ENCODE measurements at regions not wholly inside any gene's neighbourhood (a gene's known extent, or its start where the extent isn't known, plus 50 kb on each side); places are given as distances from the start of the nearest gene placed in this dataset.
"Not testable (repeated sequence)": the region's sequence is repeated elsewhere in the genome, so short reads cannot be mapped to it uniquely, and the experiment has no call there.

DNA sequence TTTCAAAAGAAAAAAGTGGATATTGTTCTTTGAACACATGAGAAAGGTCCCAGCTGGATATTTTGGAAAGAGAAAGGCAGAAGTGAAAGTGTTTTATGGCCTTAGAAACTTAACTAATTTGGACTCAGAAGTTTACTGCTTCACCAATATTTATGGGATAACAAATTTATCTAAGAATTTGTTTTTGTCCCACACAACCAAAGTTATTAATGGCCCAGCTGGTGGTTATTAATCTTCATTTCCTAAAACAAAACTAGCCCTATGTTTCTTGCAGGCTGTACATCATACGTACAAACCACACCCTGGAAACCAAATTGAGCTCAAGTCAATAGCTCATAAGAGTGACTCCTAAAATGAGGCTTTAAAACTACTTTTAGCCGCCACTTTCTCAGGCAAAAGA lies 372.9 kb upstream of the LMCD1 start:
- no peak for DNase-seq (ENCODE audit: low spot score)

DNA sequence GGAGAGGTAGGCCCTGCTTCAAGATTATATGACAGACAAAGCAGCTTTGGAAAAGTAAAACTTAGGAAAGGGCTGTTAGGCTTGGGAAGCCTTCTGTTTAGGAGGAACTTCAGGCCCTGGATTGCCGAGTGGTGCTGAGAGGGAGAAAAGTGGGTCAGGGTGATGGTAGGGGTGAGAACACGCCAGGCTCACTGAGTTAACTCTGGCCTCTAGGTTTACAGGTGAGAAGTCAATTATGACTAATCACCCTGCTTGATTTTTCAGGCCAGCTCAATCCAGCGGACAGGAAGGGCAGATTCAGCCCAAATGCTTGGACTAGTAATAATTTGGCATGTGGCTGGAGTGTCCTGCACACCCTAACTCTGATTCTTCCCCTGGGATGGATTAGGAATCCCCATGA lies 365.1 kb upstream of the LMCD1 start:
- no peak for DNase-seq (ENCODE audit: low spot score)

GRCh38 chr3:8143186-8143585 lies 358.4 kb upstream of the LMCD1 start:
- DNase-seq (ENCODE audit: low spot score): no peak

DNA sequence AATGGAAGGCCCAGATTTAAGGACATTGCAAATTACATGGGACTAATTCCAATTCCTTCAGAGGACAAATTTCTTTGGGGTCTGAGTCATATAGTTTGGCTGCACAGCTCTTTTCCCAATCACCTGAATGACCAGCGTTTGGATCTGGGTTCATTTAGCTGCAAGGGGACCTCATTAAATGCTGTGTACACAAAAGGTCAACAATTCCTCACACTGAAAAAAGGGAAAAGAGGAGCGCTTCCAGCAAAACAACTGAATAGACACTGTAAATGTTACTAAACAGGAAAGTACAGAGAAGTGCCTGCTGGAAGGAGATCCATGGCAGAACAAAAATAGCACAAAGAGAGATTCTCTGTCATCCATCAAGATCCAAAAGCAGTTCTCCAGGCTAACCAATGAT lies 356.0 kb upstream of the LMCD1 start:
- DNase-seq (ENCODE audit: low spot score): no peak

GRCh38 chr3:8147711-8148110 lies 353.9 kb upstream of the LMCD1 start:
- no peak for DNase-seq (ENCODE audit: low spot score)

DNA sequence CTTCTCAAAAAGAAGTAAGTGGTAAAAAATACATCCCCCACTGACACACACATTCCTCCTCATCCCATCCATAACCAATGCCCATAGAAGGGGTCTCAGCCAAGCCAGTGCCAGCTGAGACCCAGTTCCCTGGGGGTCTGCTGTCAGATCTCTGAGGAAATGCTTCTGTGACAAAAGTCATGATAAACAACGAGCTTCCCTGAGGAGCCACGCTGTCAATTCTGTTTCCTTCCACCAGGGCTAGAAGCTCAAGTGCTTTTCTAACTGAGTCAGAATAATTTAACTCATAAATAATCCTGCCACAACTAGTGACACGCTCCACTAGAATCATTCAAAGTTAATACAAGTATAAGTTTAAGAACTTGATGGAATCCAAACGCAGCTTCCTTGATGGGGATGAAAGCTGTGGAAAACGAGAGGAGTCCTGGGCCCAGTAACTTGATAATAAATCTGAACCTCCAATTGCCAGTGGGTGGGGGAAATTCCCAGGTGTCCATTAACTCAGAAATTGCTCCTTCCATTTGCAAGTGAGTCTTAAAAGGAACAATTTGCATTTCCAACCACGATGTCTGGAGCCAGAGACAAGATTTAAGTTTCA lies 348.7 kb upstream of the LMCD1 start:
- DNase-seq (ENCODE audit: low spot score): no peak

DNA sequence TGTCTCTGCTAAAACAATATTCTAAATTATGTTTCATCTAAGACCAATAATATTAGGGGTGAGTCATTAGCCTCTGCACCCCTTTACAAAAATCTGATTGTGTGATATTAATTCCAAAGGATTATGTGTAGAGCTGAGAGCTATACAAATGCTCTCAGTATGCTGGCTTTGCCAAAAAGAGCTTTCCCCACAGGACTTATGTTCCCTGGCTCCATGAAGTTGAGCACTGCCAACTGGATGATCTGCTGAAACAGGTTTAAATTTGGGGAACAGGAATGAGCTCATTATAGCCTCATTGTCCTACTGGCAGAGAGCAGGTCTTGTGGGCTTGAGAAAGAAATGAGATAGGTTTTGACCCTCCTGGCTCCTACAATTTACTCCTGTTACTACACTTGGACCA lies 347.8 kb upstream of the LMCD1 start:
- DNase-seq (ENCODE audit: low spot score): no peak

- no peak for DNase-seq (ENCODE audit: low spot score)
Measured at GRCh38 chr3:8154617-8155016, 347.0 kb upstream of the LMCD1 start.

DNA sequence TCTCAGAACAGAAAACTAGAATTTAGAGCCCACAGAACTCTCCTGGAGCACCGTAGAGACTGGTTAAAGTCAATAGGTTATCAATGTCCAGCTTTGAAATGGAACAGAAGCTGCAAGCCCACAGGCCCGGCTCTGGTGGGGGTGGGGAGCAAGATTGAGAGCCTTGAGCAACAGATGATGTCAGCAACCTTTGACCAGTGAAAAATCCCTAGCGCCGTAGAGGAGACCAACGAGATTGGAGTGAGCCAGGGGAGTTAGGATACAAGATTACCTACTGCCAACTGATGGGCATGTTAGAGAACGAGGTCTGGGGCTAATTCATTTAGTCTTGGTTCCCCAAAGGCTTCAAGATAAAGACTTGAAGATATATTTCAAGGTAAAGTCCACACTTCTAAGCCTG lies 345.5 kb upstream of the LMCD1 start:
- no peak for DNase-seq (ENCODE audit: low spot score)

DNA sequence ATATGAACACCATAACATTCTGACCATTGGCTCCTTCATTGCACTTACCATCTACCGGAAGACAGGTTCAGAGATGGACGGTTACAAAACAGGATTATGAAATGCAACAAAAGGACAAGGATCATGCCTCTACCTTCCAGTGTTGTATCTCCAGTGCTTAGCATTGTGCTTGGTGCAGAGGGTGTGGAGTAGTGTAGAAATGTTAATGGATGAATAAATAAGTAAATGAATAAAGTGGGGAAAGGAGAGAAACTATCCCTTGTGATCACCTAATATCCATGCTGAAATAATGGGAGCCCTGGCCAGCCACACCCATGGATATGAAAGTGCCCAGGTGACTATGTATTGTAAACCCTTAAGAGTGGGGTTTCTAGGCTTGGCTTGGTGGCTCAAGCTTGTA lies 344.8 kb upstream of the LMCD1 start:
- no peak for DNase-seq (ENCODE audit: low spot score)

GRCh38 chr3:8157640-8158039 lies 344.0 kb upstream of the LMCD1 start:
- no peak for DNase-seq (ENCODE audit: low spot score)

DNA sequence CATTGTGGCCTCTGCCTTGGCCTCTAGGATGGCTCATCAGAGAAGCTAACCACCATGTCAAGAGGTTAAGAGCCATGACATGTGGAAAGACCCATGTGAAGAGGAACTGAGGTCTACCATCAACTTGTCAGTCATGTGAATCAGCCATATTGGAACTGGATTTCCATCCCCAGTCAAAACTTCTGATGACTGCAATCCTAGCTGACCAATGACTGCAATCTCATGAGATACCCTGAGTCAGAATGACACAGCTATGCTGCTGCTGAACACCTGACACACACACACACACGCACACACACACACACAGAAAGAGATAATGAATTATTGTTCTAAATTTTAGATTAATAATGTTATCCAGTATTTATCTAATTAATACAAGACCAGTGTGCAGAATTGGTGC lies 337.5 kb upstream of the LMCD1 start:
- DNase-seq (ENCODE audit: low spot score): no peak

- no peak for DNase-seq (ENCODE audit: low spot score)
Measured at GRCh38 chr3:8166014-8166413, 335.6 kb upstream of the LMCD1 start.

DNA sequence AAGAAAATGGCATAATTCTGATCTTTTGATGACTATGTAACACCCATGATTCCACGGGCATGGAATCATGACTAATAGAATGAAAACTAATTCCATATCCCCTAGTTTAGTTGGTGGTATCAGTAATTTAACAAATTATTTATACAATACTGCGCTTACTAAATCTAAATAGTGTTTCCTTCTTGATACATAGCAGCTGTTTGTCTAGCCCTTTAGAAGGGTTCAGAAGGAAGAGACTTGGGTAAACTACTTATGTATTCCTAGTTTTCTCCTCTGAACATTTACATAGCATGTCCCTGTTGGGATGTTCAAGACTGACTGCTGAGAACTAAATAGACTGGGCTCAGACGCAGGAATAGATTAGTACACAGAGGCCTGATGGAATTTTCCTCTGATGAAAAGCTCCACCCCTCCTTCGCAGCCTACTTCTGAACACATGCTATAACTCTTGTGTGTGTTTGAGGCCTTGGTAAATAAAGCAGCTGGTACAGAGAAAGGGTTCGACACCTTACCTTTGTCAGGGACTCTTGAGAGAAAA lies 330.6 kb upstream of the LMCD1 start:
- no peak for DNase-seq (ENCODE audit: low spot score)

- no peak for DNase-seq (ENCODE audit: low spot score)
Measured at GRCh38 chr3:8173892-8174291, 327.7 kb upstream of the LMCD1 start.

DNA sequence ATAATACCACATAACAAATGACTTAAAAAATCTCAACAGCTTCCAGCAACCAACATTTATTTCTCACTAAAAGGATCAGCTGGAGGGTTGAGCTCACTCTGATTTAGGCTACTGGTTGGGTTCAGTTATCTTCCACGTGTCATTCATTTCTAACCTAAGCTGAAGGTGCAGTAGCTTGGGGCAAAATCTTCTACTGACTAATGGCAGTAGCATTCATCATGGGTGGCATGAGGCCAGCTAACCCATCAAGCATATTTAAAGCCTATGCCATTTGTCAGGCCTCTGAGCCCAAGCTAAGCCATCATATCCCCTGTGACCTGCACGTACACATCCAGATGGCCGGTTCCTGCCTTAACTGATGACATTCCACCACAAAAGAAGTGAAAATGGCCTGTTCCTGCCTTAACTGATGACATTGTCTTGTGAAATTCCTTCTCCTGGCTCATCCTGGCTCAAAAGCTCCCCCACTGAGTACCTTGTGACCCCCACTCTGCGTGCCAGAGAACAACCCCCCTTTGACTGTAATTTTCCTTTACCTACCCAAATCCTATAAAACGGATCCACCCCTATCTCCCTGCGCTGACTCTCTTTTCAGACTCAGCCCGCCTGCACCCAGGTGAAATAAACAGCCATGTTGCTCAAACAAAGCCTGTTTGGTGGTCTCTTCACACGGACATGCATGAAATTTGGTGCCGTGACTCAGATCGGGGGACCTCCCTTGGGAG lies 324.7 kb upstream of the LMCD1 start:
- DNase-seq (ENCODE audit: low spot score): not testable (repeated sequence)

- DNase-seq (ENCODE audit: low spot score): not testable (repeated sequence)
Measured at GRCh38 chr3:8178516-8178915, 323.1 kb upstream of the LMCD1 start.

DNA sequence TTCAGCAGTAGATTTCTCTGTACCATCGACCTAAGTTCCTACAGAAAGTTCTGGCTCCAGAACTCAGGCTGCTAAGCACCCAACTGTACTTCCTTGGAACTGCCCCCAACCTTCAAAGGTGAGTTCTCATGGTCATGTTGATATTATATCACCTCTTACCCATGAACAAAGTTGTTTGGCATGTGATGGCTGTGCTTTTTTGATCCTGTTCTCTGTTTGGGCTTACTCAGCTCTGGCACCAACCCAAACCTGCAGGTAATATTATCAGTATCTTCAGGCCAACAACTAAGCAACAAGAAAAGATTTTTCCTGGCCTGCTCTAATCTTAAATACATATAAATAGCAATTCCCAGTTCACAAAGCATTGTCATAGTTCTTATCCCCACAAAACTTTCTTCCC lies 318.7 kb upstream of the LMCD1 start:
- no peak for DNase-seq (ENCODE audit: low spot score)

GRCh38 chr3:8183627-8184026 lies 318.0 kb upstream of the LMCD1 start:
- no peak for DNase-seq (ENCODE audit: low spot score)

DNA sequence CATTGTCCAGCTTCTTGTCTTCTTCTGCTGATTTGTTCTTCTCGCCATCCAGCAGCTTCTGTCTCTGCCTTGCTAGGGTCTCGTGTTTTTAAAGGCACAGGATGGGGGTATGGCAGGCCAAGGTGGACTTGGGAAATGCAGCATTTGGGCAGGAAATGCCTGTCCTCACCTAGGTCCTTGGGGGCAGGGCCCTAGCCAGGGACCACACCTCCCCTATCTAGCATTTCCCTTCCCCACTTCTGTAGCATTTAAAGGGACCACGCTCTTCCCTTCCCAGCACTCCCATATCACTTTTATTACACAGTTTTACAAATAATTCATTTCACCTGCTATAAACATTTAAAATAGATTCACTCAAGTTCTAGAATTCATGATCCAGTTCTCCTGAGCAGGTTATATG lies 315.4 kb upstream of the LMCD1 start:
- no peak for DNase-seq (ENCODE audit: low spot score)

DNA sequence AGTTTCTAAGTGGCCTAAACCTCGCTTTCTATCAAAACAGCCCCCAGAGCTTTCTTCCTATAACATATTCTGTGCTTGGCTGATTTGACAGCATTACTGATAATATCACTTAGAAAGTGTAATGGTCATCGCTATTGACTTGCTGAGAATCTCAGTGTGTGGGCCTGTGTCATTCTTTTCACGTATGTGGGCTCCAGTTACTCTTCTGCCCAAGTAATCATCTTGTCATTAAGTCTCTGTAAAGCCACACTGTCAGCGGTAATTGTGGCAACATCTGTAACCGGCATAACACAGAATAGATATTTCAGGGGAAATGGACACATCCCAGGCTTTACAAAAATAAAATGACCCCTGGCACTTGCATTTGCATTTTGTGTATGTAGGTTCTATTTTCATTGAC lies 313.6 kb upstream of the LMCD1 start:
- DNase-seq (ENCODE audit: low spot score): no peak

DNA sequence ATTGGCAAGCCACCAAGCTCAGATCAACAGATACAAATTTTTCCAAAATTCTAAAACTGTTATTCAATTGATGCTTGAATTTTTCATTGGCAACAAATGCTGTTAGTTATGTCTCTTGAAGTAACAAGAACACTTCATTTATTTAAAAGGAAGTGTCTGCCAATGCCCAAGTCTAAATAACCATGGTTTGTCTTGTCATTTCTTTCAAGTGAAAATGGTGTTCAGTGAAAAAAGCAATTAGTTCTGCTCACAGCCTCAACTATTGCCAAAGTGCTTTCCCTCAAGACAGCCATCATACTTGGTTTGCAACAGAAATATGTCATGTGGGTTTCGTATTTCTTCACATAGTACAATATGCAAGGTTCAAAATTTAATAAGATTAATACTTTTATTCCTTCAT lies 312.6 kb upstream of the LMCD1 start:
- no peak for DNase-seq (ENCODE audit: low spot score)

GRCh38 chr3:8191406-8191805 lies 310.2 kb upstream of the LMCD1 start:
- DNase-seq (ENCODE audit: low spot score): no peak

GRCh38 chr3:8197384-8197783 lies 304.2 kb upstream of the LMCD1 start:
- DNase-seq (ENCODE audit: low spot score): no peak

Measured in HT-29 (cell line).